ENCODE measurements at regions not wholly inside any gene's neighbourhood (a gene's known extent, or its start where the extent isn't known, plus 50 kb on each side); places are given as distances from the start of the nearest gene placed in this dataset.

DNA sequence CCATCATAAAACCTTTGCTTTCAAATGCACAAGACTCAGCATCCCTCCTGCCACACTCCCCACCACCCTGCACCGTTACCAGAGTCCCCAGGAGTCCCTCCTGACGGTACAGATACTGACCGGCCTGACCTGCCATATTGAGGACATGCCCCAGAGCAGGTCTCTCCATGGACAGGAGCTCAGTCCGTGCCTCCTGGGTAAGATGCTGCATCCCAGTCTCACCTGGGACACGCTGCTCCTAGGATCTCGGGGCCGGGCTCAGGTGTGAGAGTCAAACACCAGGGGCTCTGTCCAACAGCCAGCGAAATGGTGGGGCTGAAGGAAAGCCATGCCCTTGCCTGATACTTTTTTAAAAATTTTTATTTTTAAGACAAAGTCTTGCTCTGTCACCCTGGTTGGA lies 328.3 kb downstream of the SHANK2 start (continued):
- TF ChIP-seq, protein P1, sequence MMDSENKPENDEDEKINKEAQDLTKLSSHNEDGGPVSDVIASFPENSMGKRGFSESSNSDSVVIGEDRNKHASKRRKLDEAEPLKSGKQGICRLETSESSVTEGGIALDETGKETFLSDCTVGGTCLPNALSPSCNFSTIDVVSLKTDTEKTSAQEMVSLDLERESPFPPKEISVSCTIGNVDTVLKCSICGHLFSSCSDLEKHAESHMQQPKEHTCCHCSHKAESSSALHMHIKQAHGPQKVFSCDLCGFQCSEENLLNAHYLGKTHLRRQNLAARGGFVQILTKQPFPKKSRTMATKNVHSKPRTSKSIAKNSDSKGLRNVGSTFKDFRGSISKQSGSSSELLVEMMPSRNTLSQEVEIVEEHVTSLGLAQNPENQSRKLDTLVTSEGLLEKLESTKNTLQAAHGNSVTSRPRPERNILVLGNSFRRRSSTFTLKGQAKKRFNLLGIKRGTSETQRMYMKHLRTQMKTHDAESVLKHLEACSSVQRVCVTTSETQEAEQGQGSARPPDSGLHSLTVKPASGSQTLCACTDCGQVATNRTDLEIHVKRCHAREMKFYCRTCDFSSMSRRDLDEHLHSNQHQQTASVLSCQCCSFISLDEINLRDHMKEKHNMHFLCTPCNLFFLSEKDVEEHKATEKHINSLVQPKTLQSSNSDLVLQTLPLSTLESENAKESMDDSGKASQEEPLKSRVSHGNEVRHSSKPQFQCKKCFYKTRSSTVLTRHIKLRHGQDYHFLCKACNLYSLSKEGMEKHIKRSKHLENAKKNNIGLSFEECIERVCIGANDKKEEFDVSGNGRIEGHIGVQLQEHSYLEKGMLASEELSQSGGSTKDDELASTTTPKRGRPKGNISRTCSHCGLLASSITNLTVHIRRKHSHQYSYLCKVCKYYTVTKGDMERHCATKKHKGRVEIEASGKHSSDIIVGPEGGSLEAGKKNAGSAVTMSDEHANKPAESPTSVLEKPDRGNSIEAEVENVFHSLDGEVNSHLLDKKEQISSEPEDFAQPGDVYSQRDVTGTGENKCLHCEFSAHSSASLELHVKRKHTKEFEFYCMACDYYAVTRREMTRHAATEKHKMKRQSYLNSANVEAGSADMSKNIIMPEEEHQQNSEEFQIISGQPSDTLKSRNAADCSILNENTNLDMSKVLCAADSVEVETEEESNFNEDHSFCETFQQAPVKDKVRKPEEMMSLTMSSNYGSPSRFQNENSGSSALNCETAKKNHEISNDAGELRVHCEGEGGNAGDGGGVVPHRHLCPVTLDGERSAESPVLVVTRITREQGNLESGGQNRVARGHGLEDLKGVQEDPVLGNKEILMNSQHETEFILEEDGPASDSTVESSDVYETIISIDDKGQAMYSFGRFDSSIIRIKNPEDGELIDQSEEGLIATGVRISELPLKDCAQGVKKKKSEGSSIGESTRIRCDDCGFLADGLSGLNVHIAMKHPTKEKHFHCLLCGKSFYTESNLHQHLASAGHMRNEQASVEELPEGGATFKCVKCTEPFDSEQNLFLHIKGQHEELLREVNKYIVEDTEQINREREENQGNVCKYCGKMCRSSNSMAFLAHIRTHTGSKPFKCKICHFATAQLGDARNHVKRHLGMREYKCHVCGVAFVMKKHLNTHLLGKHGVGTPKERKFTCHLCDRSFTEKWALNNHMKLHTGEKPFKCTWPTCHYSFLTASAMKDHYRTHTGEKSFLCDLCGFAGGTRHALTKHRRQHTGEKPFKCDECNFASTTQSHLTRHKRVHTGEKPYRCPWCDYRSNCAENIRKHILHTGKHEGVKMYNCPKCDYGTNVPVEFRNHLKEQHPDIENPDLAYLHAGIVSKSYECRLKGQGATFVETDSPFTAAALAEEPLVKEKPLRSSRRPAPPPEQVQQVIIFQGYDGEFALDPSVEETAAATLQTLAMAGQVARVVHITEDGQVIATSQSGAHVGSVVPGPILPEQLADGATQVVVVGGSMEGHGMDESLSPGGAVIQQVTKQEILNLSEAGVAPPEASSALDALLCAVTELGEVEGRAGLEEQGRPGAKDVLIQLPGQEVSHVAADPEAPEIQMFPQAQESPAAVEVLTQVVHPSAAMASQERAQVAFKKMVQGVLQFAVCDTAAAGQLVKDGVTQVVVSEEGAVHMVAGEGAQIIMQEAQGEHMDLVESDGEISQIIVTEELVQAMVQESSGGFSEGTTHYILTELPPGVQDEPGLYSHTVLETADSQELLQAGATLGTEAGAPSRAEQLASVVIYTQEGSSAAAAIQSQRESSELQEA (IDR thresholded peaks at IDR 0.05; ENCODE audit: low read depth), result no peak
- TF ChIP-seq SMAD3 (CRISPR knock-in tag; conservative IDR thresholded peaks at IDR 0.05) (no peak), BHLHE40 (IDR thresholded peaks at IDR 0.05; ENCODE audit: low read length) (no peak), ZNF717 (CRISPR knock-in tag; IDR thresholded peaks at IDR 0.05) (no peak), RBM25 (IDR thresholded peaks at IDR 0.05; ENCODE audit: low read depth, low read length, severe bottlenecking) (no peak)
- TF ChIP-seq, protein P2, sequence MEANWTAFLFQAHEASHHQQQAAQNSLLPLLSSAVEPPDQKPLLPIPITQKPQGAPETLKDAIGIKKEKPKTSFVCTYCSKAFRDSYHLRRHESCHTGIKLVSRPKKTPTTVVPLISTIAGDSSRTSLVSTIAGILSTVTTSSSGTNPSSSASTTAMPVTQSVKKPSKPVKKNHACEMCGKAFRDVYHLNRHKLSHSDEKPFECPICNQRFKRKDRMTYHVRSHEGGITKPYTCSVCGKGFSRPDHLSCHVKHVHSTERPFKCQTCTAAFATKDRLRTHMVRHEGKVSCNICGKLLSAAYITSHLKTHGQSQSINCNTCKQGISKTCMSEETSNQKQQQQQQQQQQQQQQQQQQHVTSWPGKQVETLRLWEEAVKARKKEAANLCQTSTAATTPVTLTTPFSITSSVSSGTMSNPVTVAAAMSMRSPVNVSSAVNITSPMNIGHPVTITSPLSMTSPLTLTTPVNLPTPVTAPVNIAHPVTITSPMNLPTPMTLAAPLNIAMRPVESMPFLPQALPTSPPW (CRISPR knock-in tag; IDR thresholded peaks at IDR 0.05), result no peak

Data from K562 (cell line).